Parathyroid adenoma (tissue), 2 donors: ENCODE measurements at regions not wholly inside any gene's neighbourhood (a gene's known extent, or its start where the extent isn't known, plus 50 kb on each side); places are given as distances from the start of the nearest gene placed in this dataset.
"Not testable (repeated sequence)": the region's sequence is repeated elsewhere in the genome, so short reads cannot be mapped to it uniquely, and the experiment has no call there.

Experiments used
- H2AFZ ChIP-seq: fragments of 300-600 bp; sonication (generic); one replicate; pipeline ENCODE4 v1.7.0; 2017; ENCODE audit warnings: antibody characterized with exemption, mild to moderate bottlenecking
- H3K27ac ChIP-seq: fragments of 300-600 bp; sonication (generic); one replicate; pipeline ENCODE4 v1.7.0; 2017
- H3K27me3 ChIP-seq: fragments of 300-600 bp; sonication (generic); one replicate; pipeline ENCODE4 v1.7.0; 2017; ENCODE audit warnings: low read length; ENCODE audit not compliant: control insufficient read depth, insufficient read depth
- H3K36me3 ChIP-seq: fragments of 300-600 bp; sonication (generic); one replicate; pipeline ENCODE4 v1.7.0; 2017; ENCODE audit warnings: low read length; ENCODE audit not compliant: control insufficient read depth, insufficient read depth
- H3K4me1 ChIP-seq: fragments of 300-600 bp; sonication (generic); one replicate; pipeline ENCODE4 v1.7.0; 2017; ENCODE audit warnings: control low read depth
- H3K4me2 ChIP-seq: fragments of 300-600 bp; sonication (generic); one replicate; pipeline ENCODE4 v1.7.0; 2017; ENCODE audit warnings: low read length
- H3K4me3 ChIP-seq: fragments of 300-600 bp; sonication (generic); one replicate; pipeline ENCODE4 v1.7.0; 2017; ENCODE audit warnings: low read depth, low read length
- H3K79me2 ChIP-seq: fragments of 300-600 bp; sonication (generic); one replicate; pipeline ENCODE4 v1.7.0; 2017; ENCODE audit warnings: control low read depth
- H3K9ac ChIP-seq: fragments of 300-600 bp; sonication (generic); one replicate; pipeline ENCODE4 v1.7.0; 2017; ENCODE audit warnings: mild to moderate bottlenecking
- H3K9me3 ChIP-seq: fragments of 300-600 bp; sonication (generic); one replicate; pipeline ENCODE4 v1.7.0; 2017; ENCODE audit warnings: low read length; ENCODE audit not compliant: control insufficient read depth
- TF ChIP-seq, protein P1 (sequence below): fragments of 300-600 bp; sonication (generic); IDR thresholded peaks from one replicate; pipeline ENCODE4 v1.7.0; 2017; ENCODE audit warnings: antibody characterized with exemption, mild to moderate bottlenecking
- donor health status: primary hyperparathyroidism.

DNA sequence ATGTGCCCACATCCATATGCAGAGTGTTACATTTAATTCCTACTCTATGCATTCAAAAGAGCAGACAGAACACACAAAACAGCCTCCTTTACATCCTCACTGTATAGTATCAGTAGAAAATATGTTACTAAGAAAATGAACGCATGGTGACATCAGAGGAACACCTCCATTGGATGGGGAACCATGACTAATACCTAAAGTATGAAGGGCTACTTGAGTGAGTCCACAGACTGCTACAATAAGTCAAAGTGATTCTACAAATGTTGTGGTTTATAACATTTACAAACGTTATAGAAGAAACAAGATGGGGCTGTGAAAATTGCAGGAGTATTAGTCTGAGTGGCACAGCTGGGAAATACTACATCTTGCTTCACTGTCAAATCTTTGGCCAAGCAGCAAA lies 1830.9 kb upstream of the PIK3C3 start:
- H3K9me3 ChIP-seq = no peaks in the 10 kb centered on the region
- TF ChIP-seq, protein P1, sequence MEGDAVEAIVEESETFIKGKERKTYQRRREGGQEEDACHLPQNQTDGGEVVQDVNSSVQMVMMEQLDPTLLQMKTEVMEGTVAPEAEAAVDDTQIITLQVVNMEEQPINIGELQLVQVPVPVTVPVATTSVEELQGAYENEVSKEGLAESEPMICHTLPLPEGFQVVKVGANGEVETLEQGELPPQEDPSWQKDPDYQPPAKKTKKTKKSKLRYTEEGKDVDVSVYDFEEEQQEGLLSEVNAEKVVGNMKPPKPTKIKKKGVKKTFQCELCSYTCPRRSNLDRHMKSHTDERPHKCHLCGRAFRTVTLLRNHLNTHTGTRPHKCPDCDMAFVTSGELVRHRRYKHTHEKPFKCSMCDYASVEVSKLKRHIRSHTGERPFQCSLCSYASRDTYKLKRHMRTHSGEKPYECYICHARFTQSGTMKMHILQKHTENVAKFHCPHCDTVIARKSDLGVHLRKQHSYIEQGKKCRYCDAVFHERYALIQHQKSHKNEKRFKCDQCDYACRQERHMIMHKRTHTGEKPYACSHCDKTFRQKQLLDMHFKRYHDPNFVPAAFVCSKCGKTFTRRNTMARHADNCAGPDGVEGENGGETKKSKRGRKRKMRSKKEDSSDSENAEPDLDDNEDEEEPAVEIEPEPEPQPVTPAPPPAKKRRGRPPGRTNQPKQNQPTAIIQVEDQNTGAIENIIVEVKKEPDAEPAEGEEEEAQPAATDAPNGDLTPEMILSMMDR = no peak
- H3K27ac ChIP-seq = no peak overlapping the region
- H3K9ac ChIP-seq = no peak overlapping the region
- no peaks in the 10 kb centered on the region for H3K79me2 ChIP-seq
- H3K27me3 ChIP-seq = no peaks in the 10 kb centered on the region
- H3K4me1 ChIP-seq = peaks cover 6% of the 10 kb centered on the region
- H2AFZ ChIP-seq = no peak overlapping the region
- H3K4me2 ChIP-seq = no peak overlapping the region
- no peaks in the 10 kb centered on the region for H3K36me3 ChIP-seq
- H3K4me3 ChIP-seq = no peak overlapping the region

- TF ChIP-seq, protein P1 = no peak
- no peaks in the 10 kb centered on the region for H3K79me2 ChIP-seq
- H3K27ac ChIP-seq = no peak overlapping the region
- H3K9ac ChIP-seq = no peak overlapping the region
- peaks cover 6% of the 10 kb centered on the region for H3K4me1 ChIP-seq
- no peaks in the 10 kb centered on the region for H3K9me3 ChIP-seq
- no peak overlapping the region for H3K4me2 ChIP-seq
- H3K27me3 ChIP-seq = no peaks in the 10 kb centered on the region
- no peak overlapping the region for H3K4me3 ChIP-seq
- peak overlapping the region; percentile 28 for H2AFZ ChIP-seq
- no peaks in the 10 kb centered on the region for H3K36me3 ChIP-seq
Observed at GRCh38 chr18:40120796-40121391, 1834.1 kb upstream of the PIK3C3 start.

- no peak overlapping the region for H3K4me3 ChIP-seq
- TF ChIP-seq, protein P1 = no peak
Observed at GRCh38 chr18:40120356-40120755, 1834.7 kb upstream of the PIK3C3 start.

GRCh38 chr18:40119581-40119980 lies 1835.5 kb upstream of the PIK3C3 start:
- not testable (repeated sequence) for H3K79me2 ChIP-seq, H3K4me1 ChIP-seq, H3K27ac ChIP-seq, H3K27me3 ChIP-seq, H3K4me2 ChIP-seq, H3K4me3 ChIP-seq, H3K9me3 ChIP-seq, H2AFZ ChIP-seq, H3K36me3 ChIP-seq, H3K9ac ChIP-seq

More at GRCh38 chr18:40120356-40120755, 1834.7 kb upstream of the PIK3C3 start:
- Histone ChIP-seq H3K27ac (no peak overlapping the region), H3K4me2 (no peak overlapping the region), H2AFZ (no peak overlapping the region), H3K79me2 (no peaks in the 10 kb centered on the region), H3K36me3 (no peaks in the 10 kb centered on the region), H3K27me3 (no peaks in the 10 kb centered on the region), H3K9ac (no peak overlapping the region), H3K9me3 (no peaks in the 10 kb centered on the region), H3K4me1 (peaks cover 6% of the 10 kb centered on the region)

- Histone ChIP-seq H3K27ac (no peak overlapping the region), H3K4me2 (no peak overlapping the region), H3K36me3 (no peaks in the 10 kb centered on the region), H3K4me1 (peaks cover 6% of the 10 kb centered on the region), H3K27me3 (no peaks in the 10 kb centered on the region), H3K9ac (no peak overlapping the region), H3K9me3 (no peaks in the 10 kb centered on the region), H3K79me2 (no peaks in the 10 kb centered on the region), H3K4me3 (no peak overlapping the region), H2AFZ (no peak overlapping the region)
- TF ChIP-seq, protein P1 = no peak
Observed at GRCh38 chr18:40110455-40110854, 1844.6 kb upstream of the PIK3C3 start.
